ENCODE measurements at regions not wholly inside any gene's neighbourhood (a gene's known extent, or its start where the extent isn't known, plus 50 kb on each side); places are given as distances from the start of the nearest gene placed in this dataset.

GRCh38 chr4:163269869-163270268 is 62.5 kb downstream of the NPY1R start:
- TF ChIP-seq ZBTB33 (IDR thresholded peaks at IDR 0.05; ENCODE audit: extremely low read depth, insufficient replicate concordance, low read length) (no peak), EGR1 (IDR thresholded peaks at IDR 0.05; ENCODE audit: low read depth) (no peak), CTCF (IDR thresholded peaks at IDR 0.05 in 2 of 3, conservative IDR thresholded peaks at IDR 0.05 in 1 of 3; ENCODE audit: borderline replicate concordance in 1 of 3, insufficient read depth in 1 of 3, low read depth in 2 of 3, low read length in 2 of 3) (no peak), EZH2 (IDR thresholded peaks at IDR 0.05) (no peak)

All from HCT116 (cell line).